K562 (cell line): ENCODE measurements at regions not wholly inside any gene's neighbourhood (a gene's known extent, or its start where the extent isn't known, plus 50 kb on each side); places are given as distances from the start of the nearest gene placed in this dataset.

ENCODE experiments used
- CBX5 ChIP-seq: IDR thresholded peaks from 2 replicates; pipeline ENCODE4 v1.6.1; 2014; ENCODE audit warnings: low read depth, borderline replicate concordance
- CREM ChIP-seq: IDR thresholded peaks from 2 replicates; pipeline ENCODE4 v1.6.1; 2014; ENCODE audit warnings: antibody characterized with exemption, low read depth
- NR1H2 ChIP-seq: sonication (generic); formaldehyde crosslinking; IDR thresholded peaks from 2 replicates; pipeline ENCODE4 v1.4.0; 2020; ENCODE audit warnings: mild to moderate bottlenecking, missing genetic modification reagents
- PHF8 ChIP-seq: fragments of 200-600 bp; sonication (generic); IDR thresholded peaks from 2 replicates; pipeline ENCODE4 v1.6.1; 2012; ENCODE audit warnings: mixed run types, mild to moderate bottlenecking, inconsistent platforms, low read length, moderate library complexity, borderline replicate concordance
- POLR2AphosphoS5 ChIP-seq: IDR thresholded peaks from 2 replicates; pipeline ENCODE4 v1.6.1; 2011; ENCODE audit warnings: mild to moderate bottlenecking, low read depth, low read length, moderate library complexity; ENCODE audit not compliant: control insufficient read depth, insufficient read depth
- ZC3H11A ChIP-seq: IDR thresholded peaks from 2 replicates; pipeline ENCODE4 v1.6.1; 2012; ENCODE audit warnings: low read depth, low read length, improper control_type of control experiment

DNA sequence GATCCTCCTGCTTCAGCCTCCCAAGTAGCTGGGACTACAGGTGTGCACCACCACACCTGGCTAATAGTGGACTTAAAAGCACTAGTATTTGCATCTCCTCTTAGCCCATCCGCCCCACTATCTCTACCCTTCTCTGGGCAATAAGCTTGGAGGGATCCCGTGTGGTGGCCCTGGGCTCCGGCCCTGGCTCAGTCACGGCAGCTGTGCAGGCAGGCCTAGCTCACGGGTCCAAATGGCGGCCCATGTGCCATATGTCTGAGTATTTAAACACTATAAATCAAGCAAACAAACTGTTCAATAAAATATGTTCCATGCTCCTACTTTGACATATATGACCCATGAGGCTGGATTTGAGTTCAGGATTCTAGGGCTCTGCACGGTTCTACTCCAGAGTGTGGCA, 118.4 kb downstream of the BANF2 start:
- TF ChIP-seq ZC3H11A (no peak), CREM (no peak), CBX5 (no peak), POLR2AphosphoS5 (no peak), NR1H2 (CRISPR knock-in tag) (no peak), PHF8 (no peak)
